Smooth muscle cell of the brain vasculature (primary cell): ENCODE measurements at regions not wholly inside any gene's neighbourhood (a gene's known extent, or its start where the extent isn't known, plus 50 kb on each side); places are given as distances from the start of the nearest gene placed in this dataset.
"Not testable (repeated sequence)": the region's sequence is repeated elsewhere in the genome, so short reads cannot be mapped to it uniquely, and the experiment has no call there.

Source experiments
- DNase-seq: peaks from one replicate; pipeline ENCODE4 v3.0.0-alpha.2; 2012; ENCODE audit warnings: low read depth, low spot score

DNA sequence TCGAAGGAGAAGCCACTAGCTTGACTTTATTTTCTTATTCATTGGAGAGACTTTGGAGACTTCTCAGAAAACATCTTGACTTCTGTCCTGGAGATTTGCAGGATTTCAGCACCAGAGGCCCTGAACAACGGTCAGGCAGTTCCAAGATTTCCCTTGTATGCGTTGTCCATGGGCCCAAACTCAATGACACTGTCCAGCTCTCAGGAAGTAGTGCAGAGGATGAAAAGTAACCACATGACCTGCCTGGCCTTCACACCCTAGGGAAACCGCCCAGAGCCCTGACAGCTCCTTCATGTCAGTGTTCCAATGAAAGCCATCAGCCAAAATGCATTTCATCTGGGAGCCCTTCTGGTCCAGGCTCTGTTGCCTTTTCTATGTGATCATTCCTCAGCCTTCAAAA, 214.1 kb downstream of the BLID start:
- DNase-seq, result no peak

DNA sequence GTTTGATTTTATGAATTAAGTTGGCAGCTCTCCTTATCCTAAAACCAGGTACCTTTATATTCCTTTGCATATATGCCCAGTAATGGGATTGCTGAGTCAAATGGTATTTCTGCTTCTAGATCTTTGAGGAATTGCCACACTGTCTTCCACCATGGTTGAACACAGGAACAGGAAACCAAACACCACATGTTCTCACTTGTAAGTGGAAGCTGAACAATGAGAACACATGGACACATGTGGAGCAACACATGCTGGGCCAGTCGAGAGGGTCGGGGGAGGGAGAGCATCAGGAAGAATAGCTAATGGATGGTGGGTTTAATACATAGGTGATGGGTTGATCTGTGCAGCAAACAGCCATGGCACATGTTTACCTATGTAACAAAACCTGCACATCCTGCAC, 214.6 kb downstream of the BLID start:
- not testable (repeated sequence) for DNase-seq

DNA sequence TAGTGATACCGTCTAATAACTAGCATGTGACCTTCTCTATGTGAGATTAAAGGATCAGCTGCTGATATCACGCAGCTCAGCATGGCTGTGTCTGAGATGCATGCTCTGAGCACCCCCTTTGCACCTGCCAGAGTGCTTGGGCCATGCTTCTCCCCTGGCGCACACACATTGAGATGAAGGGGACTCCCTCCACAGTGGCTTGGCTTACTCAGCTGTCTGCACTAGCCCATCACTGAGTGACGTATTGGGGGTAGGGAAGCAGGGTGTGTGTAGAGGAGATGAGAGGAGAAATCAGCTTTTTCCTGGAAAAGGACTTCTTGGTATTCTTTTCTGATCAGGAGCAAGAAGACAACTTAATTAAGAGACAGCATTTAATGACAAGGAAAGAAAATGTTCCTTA, 216.5 kb downstream of the BLID start:
- DNase-seq, result no peak

DNA sequence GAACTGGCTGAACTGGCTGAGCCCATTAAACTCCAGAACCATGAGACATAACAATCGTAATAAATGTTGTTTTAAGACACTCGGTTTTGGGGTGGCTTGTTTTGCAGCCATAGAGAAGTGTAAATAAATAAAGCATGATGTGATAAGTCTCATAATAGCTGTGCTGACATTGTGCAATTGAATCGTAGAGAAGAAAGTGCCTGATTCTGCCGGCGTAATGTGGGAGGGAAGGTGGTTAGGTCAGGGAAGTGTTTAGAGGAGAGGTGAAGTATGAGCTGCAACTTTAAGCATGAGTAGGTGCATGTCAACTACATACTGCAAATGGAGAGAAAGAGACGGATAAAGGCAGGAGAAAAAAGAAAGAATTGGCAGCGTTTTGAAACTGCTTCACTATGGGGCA, 217.1 kb downstream of the BLID start:
- no peak for DNase-seq

DNA sequence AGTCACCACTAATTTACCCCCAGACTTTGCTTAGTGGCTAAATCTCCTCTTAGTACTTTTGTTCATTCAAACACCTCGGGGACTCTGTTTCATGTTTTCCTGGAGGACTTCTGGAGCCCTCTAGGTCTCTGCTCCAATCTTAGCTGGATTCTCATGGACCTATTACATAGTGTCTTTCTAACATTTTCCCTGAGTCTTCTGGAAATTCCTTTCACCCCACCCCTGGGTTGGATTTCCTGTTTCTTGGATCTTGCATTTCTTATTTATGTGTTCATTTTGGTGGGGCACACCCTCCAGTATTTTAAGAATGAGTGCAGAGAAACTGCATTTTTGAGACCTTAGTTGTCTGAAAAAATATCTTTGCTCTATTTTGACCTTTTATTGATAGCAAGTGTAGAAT, 220.1 kb downstream of the BLID start:
- DNase-seq, result no peak

DNA sequence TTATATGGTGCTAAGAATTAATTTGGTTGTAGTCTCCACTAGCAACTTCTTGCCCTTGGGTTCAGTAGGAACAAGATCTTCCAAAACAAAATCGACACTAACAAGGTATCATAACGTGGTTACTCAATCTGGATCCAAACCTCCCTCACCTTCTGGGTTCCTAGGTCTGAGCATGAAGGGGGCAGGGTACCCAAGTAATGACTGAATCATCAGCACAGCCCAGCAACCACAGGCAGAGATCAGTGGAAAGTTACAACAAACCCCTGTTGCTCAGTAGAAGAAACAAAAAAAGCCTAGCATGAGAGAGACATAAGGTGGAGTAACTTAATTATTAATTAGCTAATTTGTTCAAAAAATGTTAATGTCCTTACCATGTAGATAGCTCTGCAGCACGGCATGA, 221.4 kb downstream of the BLID start:
- DNase-seq, result no peak

DNA sequence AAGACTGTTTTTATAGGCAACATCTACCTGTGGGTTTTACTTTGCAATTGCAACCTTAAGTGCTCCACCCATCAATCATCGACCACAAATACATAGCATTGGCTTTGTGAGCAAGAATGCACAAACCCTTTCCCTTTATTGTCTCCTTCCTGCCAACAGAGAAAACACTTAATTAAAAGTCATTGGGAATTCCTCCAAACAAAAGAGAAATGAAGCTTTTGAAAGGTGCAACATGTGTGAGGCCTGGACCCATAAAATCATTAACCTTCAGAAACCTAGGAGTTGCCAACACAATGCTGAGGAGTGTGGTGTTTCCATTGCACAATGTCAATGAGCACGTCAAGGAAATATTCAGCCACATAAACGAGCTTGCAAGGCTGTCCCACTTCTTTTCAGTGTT, 223.2 kb downstream of the BLID start:
- no peak for DNase-seq

DNA sequence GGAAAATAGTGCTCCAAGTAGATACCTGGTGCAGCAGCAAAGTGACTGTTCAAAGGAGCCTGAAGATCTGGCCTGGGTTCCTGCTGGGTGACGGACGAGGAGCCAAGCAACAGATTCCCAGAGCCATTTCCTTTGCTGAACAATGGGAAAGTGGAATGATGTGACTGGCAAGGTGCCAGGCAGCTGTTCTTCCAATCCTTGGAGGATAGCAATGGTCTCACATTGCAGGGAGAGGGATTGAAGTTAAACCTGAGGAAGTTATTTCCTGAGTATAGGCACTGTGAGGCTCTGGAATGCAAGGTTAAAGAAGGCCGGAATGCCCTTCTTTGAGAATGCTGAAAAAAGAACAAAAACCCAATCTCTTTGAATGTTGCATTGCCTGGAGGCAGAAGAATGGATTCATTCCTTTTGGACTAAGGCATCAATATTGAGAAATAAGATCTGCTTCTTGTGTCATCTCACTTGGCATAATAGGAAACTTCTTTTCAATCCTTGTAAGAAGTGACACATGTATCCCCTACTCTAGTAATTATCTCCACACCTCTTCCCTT, 223.8 kb downstream of the BLID start:
- DNase-seq, result peak; percentile 95

DNA sequence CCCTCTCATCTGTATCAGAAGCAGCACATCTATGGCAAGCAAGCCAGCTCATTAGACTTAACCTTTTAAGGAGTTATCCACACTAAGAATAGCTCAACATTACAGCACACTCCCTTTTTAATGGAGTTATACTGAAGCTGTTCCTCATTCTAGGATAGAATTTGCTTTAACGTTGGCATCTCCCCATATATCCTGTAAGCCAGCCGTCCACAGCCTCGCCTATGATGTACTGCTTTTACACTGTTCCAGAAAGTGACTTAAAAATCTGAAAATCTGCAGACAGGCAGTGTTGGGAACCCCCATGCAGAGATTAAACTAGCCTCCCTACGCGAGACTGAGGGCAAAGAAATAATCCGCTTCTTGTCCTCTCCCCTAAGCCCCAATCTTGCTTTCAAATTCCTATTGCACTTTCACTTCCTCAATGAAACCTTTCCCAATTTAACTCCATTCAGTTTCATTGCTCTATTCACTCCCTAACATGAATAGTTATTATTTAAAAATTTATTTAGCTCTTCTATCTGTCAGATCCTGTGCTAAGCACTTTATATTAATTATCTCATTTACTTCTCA, 225.0 kb downstream of the BLID start:
- DNase-seq, result no peak

DNA sequence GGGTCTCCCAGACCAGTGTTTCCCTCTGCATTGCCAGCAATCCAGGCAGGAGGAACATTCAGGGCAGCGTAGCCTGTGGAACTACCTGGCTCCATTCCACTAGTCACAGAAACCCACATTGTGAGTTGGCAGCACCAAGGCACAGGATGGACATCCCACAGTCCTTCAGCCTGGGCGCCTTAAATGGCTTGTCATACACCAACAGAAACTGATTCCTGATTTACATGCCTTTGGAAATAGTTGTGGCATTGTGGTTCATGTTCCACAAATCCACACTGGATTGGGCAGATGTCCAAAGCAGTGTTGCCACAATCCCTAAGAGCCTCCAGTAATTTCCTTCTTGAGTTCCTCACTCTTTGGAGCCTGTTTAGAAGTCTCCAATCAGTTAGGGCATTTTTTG, 225.6 kb downstream of the BLID start:
- peak; percentile 31 for DNase-seq

DNA sequence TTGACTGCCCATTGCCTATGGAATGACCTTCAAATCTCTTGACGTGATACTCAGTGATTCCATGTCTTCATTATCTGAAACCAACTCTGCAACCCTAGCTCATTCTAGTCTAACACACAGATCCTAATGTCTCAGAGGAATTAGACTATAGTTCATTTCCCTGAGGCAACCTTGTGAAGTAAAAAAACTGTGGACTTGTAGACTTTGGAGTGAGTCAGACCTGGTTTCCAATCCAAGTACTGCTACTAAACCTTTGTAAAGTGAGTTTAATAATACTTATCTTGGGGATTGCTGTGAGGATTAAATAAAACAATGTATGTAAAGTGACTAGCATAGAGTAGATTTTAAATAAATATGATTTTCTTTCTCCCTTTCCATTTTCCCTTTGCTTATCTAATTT, 226.1 kb downstream of the BLID start:
- DNase-seq, result no peak

DNA sequence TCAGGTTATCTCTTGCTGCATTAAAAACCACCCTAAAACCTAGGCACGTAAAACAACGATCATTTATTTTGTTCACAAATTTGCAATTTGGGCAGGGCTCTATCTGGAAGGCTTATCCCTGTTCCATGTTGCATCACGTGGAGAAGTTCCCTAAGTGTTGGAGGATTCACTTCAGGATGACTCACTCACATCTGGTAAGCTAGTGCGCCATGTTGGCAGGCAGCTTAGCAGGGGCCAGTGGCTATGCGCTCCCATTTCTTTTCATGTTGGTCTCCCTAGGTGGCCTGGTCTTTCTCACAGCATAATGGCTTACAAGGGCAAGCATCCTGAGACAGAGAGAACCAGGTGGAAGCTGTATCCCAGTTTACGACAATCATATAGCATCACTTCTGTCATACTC, 226.8 kb downstream of the BLID start:
- no peak for DNase-seq

DNA sequence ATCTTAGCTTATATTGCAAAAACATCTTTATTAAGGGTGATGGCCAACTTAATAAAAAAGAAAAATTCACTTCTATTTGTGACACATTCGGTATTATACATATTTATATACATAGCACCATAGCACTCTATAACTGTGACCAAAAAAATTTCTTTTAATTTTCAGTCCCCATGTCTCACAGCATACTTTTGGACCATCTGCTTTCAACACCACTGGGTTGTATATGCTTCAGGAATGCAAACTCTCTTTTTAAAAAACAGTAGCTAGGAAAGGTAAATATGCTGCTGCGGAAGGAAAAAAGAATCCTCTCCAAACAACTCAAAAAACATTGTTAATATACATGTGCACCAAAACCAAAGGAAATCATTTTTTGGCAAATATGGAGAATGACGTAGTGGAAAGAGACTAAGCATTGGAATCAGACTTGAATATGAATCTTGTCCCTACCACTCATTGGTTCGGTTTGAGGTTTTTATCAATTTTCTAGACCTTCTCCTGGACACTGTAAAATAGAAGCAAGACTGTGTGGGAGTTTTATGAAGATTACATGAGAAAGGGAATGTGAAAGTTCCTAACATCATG, 227.9 kb downstream of the BLID start:
- no peak for DNase-seq

DNA sequence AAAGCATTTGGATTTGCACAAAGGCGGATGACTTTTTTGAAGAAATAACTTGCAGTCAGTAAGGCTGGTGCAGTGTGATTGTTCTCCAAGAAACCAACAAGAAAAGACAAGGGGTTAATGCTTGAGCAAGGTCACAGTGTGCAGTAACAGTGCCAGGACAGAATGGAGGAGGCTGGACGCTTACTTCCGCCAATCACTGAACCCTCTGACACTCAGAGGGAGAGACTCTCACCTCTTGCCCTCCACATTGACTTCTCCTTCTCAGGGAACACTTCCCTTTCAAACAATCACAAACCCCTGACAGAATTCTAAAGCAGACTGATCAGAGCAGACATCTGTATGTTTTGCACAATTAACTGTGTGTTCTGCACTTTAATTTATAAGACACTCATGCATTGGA, 228.4 kb downstream of the BLID start:
- no peak for DNase-seq

DNA sequence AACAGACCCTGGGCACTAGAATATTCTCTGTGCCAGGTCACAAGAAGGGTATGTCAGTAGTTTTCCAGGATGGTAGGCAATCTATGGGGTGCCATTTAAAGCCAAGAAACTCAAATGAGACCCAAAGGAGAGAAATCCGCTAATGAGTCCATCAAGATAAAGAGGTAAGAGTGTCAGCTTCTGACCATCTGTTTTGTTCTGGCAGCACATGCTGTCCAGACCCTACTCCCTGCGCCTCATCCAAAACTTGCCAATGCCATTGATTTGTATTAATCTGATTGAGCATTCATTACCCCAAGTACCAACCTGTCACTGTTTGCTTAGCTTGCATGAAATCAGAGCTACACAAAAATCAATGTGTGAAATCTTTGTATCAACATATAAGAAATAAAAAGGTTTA, 229.0 kb downstream of the BLID start:
- no peak for DNase-seq

DNA sequence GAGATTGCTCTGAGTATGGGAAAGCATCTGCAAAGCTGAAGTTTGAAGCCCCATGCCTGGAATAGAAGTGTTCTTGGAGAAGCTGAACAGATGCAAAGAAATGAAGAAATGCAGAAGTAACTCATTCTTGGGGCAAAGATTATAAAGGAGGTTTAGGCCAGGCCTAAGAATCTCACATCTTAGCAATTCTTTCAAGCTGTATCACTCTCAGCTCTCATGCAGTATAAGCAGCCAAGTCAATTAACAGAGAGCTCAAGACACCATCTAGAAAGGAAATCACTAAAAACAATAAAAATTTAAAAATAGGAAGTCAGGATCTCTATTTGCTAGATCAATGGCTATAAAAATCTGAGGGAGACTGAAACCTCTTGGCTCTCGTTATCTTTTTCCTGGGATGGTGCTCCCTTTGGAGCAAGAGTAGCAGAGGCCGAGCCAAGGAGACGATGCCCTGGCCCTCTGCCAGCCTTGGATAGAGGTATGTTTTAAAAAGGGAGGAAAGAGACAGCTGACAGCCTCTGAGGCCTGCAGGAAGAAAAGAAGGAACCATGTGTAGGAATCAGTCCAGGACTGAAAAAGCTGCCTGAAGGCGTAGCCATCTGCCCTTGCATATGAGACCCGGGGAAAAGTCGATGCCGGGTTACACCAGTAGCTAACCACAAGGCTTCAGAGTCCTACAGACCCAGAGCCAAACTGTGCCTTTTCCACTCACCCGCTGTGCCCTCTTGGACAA, 229.8 kb downstream of the BLID start:
- no peak for DNase-seq

DNA sequence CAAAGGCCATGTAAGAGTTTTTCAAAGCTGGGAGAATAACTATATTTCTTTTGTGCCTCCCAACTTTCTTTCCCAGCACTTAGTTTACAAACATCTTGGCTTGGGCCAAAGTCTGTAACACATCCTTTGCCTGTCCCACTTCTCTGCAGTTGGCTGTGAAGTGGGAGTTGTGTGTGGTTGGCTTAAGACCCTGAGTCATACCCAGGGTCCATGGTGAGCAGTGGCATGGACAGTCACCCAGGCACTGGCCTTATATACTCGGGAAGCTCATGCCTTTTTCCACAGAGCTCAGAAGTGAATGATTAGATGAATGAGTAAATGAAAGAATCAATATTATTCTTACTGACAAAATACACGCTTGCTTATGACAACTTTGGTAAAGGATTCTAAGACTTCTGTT, 231.4 kb downstream of the BLID start:
- no peak for DNase-seq

DNA sequence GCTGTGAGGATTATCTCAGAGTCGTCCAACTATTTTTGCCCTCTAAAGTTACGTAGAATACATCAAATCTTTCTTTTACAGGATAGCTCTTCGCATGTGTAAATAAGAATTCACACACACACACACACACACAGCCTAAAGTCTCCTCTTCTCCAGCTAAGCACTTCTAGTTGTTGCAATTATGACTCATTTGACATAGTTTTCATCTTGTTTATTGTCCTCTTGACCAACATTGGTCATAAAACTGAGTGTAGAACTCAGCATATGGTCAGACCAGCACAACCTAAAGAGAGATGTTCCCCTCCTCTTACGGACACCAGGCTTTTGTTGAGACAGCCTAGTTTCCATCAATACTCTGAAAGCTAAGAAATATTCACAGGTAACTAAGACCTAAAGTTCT, 234.2 kb downstream of the BLID start:
- no peak for DNase-seq

DNA sequence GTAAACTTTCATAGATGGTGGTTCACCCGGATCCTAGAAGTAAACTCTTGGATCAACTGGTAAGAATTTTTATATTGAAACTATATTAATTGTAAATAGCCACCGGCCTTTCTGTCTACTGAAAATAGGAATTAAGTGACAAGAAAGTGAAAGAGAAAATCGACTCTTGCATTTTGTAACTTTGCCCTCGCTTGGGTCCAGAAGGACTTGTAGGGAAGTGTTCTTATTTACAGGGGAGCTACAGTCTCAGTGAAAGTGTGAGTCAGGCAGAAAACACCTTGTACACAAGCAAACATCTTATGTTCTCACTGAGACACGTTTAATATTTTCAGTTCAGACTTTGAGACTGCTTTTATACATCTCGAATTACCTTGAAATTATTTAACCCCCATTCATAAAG, 238.9 kb downstream of the BLID start:
- no peak for DNase-seq

DNA sequence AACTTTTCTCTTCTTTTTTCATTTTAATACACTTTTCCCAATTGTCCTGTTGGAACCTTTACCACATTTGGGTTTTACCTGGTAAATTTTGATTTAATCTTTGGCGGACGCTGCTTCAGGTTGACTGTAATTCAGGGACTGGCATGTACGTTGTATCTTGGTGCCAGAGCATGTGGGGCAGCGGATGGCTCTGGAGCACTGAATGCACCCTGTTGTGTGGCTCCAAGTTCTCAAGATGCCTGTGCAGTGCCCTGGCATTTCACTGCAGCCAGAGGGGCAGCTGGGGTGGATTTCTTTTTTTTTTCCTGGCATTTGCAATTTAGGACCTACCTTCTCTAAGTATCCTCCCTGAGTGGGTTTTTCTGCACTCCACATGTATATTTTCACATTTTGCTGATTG, 242.2 kb downstream of the BLID start:
- no peak for DNase-seq

DNA sequence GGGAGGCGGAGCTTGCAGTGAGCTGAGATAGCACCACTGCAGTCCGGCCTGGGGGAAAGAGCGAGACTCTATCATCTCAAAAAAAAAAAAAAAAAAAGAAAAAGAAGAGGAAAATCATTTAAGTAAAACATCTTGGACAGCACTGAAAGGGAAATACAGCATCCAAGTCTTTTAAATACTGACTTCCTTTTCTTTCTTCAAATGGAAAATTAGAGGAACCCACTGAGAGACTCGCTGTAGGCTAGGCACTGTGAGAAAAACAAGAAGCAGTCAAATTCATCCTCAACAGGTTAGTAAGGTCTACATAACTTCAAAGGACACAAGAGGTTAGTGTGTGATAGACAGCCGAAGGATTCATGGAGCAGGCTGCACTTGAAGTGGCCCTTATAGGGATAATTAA, 243.7 kb downstream of the BLID start:
- no peak for DNase-seq

DNA sequence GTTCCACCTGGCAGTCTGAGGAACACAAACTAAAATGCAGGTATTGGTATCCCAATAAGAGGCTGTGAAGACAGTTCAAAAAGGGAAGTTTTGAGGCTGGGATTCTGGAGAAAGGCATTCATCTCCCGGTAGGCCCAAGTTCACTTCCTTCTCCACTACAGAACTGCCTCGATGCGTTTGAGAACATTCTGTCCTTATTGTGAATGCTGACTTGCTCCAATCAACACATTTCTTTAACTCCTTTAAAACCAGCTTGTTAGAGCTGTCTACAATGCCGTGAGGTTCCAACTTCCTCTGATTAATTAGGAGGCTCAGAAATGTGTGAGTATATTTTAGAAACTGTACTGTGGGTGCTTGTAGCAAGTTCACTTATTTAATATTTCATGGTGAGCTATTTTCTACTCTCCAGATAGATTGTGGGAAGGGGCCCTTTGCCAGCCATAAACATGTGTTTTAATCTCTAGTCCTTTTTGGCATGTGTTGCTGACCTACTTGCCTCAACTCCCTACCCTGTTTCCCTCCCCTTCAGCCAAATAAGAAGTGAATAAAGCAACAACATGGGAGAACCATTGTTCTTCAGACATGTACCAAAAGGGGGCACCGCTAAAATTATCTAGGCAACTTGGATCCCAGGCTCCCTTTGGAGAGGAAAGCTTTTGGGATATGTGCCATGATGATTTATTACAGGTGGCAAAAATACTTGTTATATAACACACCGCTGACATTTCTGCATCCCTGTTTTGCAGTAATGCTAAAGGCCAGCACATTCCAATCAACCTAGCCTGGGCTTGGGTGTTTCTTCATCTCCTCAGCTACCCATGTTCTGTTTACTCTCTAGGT, 245.6 kb downstream of the BLID start:
- DNase-seq, result no peak
